Ishikawa (cell line): ENCODE measurements at regions not wholly inside any gene's neighbourhood (a gene's known extent, or its start where the extent isn't known, plus 50 kb on each side); places are given as distances from the start of the nearest gene placed in this dataset.

ENCODE experiments used
- CEBPB ChIP-seq: IDR thresholded peaks from 2 replicates; pipeline ENCODE4 v1.6.1; 2012
- CREB1 ChIP-seq: IDR thresholded peaks from 2 replicates; pipeline ENCODE4 v1.6.1; 2012; ENCODE audit warnings: low read depth
- EGR1 ChIP-seq: IDR thresholded peaks from 2 replicates; pipeline ENCODE4 v1.6.1; 2012
- EP300 ChIP-seq: IDR thresholded peaks from 2 replicates; pipeline ENCODE4 v1.6.1; 2012; ENCODE audit warnings: borderline replicate concordance
- FOXM1 ChIP-seq: IDR thresholded peaks from 2 replicates; pipeline ENCODE4 v1.6.1; 2012; ENCODE audit warnings: low read depth, borderline replicate concordance
- NFIC ChIP-seq: IDR thresholded peaks from 2 replicates; pipeline ENCODE4 v1.6.1; 2012
- RAD21 ChIP-seq: IDR thresholded peaks from 2 replicates; pipeline ENCODE4 v1.6.1; 2012; ENCODE audit warnings: low read depth
- TAF1 ChIP-seq: IDR thresholded peaks from 2 replicates; pipeline ENCODE4 v1.6.1; 2012; ENCODE audit warnings: low read depth, mild to moderate bottlenecking
- TCF12 ChIP-seq: IDR thresholded peaks from 2 replicates; pipeline ENCODE4 v1.6.1; 2012; ENCODE audit warnings: low read depth
- TEAD4 ChIP-seq: IDR thresholded peaks from 2 replicates; pipeline ENCODE4 v1.6.1; 2012
- YY1 ChIP-seq: IDR thresholded peaks from 2 replicates; pipeline ENCODE4 v1.6.1; 2012; ENCODE audit warnings: low read depth
- ZBTB7A ChIP-seq: IDR thresholded peaks from 2 replicates; pipeline ENCODE4 v1.6.1; 2012; ENCODE audit warnings: low read depth
- TF ChIP-seq, protein P1 (sequence below): IDR thresholded peaks from 2 replicates; pipeline ENCODE4 v1.6.1; 2012; ENCODE audit warnings: low read depth, mild to moderate bottlenecking
- TF ChIP-seq, protein P2 (sequence below): IDR thresholded peaks from 2 replicates; pipeline ENCODE4 v1.6.1; 2012
- TF ChIP-seq, protein P3 (sequence below): IDR thresholded peaks from 2 replicates; pipeline ENCODE4 v1.6.1; 2012

DNA sequence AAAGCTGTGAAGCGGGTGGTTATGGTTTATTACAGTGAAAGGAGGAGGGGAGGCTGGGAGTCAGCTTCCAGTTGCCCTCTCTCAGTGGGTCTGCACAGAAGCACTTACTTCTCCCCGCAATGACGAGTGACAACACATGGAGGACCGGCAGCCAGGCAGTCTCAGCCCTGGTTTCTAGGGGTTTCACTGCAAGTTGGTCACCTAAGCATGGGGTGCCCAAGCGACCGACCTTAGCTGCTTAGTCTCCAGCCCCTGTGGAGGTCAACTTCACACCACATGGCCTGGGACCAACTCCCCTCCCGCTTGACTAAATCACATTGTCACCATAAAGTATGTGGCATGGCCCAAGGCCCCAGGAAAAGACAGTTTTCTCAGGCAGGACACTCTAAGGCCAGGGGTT lies 99.9 kb upstream of the ZNF32 start:
- TF ChIP-seq TAF1 (no peak), EGR1 (no peak), YY1 (no peak), CREB1 (no peak), CEBPB (no peak), ZBTB7A (no peak), TCF12 (no peak), NFIC (no peak)
- TF ChIP-seq, protein P1, sequence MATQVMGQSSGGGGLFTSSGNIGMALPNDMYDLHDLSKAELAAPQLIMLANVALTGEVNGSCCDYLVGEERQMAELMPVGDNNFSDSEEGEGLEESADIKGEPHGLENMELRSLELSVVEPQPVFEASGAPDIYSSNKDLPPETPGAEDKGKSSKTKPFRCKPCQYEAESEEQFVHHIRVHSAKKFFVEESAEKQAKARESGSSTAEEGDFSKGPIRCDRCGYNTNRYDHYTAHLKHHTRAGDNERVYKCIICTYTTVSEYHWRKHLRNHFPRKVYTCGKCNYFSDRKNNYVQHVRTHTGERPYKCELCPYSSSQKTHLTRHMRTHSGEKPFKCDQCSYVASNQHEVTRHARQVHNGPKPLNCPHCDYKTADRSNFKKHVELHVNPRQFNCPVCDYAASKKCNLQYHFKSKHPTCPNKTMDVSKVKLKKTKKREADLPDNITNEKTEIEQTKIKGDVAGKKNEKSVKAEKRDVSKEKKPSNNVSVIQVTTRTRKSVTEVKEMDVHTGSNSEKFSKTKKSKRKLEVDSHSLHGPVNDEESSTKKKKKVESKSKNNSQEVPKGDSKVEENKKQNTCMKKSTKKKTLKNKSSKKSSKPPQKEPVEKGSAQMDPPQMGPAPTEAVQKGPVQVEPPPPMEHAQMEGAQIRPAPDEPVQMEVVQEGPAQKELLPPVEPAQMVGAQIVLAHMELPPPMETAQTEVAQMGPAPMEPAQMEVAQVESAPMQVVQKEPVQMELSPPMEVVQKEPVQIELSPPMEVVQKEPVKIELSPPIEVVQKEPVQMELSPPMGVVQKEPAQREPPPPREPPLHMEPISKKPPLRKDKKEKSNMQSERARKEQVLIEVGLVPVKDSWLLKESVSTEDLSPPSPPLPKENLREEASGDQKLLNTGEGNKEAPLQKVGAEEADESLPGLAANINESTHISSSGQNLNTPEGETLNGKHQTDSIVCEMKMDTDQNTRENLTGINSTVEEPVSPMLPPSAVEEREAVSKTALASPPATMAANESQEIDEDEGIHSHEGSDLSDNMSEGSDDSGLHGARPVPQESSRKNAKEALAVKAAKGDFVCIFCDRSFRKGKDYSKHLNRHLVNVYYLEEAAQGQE: no peak
- TF ChIP-seq, protein P2, sequence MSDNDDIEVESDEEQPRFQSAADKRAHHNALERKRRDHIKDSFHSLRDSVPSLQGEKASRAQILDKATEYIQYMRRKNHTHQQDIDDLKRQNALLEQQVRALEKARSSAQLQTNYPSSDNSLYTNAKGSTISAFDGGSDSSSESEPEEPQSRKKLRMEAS: no peak
- TF ChIP-seq, protein P3, sequence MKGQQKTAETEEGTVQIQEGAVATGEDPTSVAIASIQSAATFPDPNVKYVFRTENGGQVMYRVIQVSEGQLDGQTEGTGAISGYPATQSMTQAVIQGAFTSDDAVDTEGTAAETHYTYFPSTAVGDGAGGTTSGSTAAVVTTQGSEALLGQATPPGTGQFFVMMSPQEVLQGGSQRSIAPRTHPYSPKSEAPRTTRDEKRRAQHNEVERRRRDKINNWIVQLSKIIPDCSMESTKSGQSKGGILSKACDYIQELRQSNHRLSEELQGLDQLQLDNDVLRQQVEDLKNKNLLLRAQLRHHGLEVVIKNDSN: no peak

DNA sequence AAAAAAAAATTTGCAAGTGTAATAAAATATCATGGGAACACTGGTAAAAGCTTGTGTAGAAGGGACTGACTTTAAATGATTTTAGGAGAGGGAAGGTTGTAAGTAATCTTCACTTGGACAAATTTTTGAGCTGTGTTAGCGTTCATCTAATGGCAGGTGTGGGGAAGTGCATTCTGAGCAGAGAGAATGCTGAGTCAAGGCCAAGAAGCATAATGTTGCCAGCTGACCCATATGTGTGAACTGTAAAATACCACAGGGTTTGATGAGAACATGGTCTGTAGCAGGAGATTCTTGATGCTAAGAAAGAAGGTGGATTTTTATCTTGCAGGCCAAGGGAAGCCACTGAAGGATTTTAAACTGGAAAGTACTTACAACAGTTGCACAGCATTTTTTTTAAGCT lies 98.2 kb upstream of the ZNF32 start:
- TF ChIP-seq, protein P2: no peak
- TF ChIP-seq TCF12: no peak
- TF ChIP-seq ZBTB7A: no peak
- TF ChIP-seq TAF1: no peak
- no peak for TF ChIP-seq EGR1
- TF ChIP-seq YY1: no peak
- TF ChIP-seq CEBPB: no peak
- TF ChIP-seq FOXM1: no peak
- TF ChIP-seq EP300: no peak
- no peak for TF ChIP-seq TEAD4
- TF ChIP-seq, protein P3: no peak

DNA sequence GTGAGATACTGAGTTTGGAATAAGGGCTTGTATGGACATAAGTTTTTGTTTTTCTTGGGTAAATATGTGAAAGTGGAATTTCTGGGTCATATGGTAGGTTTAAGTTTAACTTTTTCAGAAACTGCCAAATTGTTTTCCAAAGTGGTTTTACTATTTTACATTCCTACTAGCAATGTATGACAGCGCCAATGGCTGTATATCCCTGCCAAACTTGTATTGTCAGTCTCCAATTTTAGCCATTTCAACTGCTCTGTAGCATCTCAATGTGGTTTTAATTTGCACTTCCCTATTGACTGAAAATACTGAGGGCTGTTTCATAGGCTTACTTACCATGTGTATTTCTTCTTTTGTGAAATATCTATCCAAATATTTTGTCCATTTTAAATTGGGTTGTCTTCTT lies 90.5 kb upstream of the ZNF32 start:
- no peak for TF ChIP-seq TEAD4
- no peak for TF ChIP-seq ZBTB7A
- no peak for TF ChIP-seq EP300
- TF ChIP-seq, protein P2: no peak
- TF ChIP-seq CREB1: no peak

DNA sequence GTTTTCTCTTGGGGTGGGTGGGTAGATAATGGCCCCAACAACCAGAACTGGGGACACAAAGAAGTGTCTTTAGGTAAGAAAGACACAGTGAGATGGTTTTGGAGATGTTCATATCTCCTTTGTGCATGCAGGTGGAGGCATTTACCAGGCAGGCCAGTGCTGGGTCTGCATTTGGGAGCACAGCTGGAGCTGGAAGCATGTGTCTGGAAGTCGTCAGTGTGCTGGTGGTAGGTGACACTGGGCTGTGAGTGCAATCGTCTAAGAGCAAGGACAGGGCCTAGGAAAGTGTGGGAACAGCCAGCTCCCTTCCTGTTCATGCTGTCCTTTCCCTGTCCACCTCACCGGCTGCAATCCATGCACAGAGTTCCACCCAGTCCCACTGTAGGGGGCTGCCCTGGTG lies 88.3 kb upstream of the ZNF32 start:
- TF ChIP-seq ZBTB7A: no peak
- TF ChIP-seq NFIC: no peak
- TF ChIP-seq, protein P3: no peak
- no peak for TF ChIP-seq TAF1
- no peak for TF ChIP-seq RAD21
- no peak for TF ChIP-seq CREB1
- no peak for TF ChIP-seq EP300
- TF ChIP-seq, protein P2: no peak
- TF ChIP-seq, protein P1: no peak
- no peak for TF ChIP-seq TCF12
- TF ChIP-seq CEBPB: no peak
- TF ChIP-seq FOXM1: no peak
- no peak for TF ChIP-seq YY1
- TF ChIP-seq EGR1: no peak
- TF ChIP-seq TEAD4: no peak

DNA sequence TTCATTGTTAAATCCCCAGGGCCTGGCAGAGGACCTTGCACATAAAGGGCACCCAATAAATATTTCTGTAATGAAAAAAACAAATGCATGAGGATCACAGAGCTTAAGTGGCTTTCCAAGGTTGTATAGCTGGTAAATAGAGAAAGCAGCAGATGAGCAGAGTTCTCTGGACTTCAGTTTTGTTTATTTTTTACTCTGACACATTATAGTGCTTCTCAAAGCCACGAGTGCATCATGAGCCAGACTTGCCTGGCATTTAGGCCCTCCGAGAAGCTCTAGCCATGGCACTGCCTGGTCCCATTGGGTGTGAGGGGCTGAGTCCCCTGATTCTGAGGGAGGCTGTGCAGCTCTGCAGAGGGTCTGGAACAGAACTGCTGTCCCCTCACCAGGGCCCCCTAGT lies 87.2 kb upstream of the ZNF32 start:
- no peak for TF ChIP-seq ZBTB7A
- no peak for TF ChIP-seq TCF12
- TF ChIP-seq, protein P1: no peak
- TF ChIP-seq RAD21: no peak
- no peak for TF ChIP-seq TAF1
- TF ChIP-seq CREB1: no peak
- no peak for TF ChIP-seq TEAD4
- no peak for TF ChIP-seq YY1
- no peak for TF ChIP-seq EP300
- no peak for TF ChIP-seq FOXM1
- TF ChIP-seq NFIC: no peak
- no peak for TF ChIP-seq EGR1
